Activated naive CD8-positive, alpha-beta T cell treated with anti-CD3 and anti-CD28 coated beads, Interleukin-2, amount 10 ng/mL, durations not matched to agents 7 days and 5 days (primary cell): ENCODE measurements at regions not wholly inside any gene's neighbourhood (a gene's known extent, or its start where the extent isn't known, plus 50 kb on each side); places are given as distances from the start of the nearest gene placed in this dataset.
"Not testable (repeated sequence)": the region's sequence is repeated elsewhere in the genome, so short reads cannot be mapped to it uniquely, and the experiment has no call there.

Source experiments
- ATAC-seq: fragments of 150-1000 bp; cut with Tn5 transposase; one replicate; pipeline ENCODE4 v1.10.0; 2021; ENCODE audit warnings: low read depth, moderate library complexity
- POLR2A ChIA-PET: fragments of 350-600 bp; sonication (Branson Sonifier 250); formaldehyde crosslinking; loops from one replicate; lab custom pipeline; 2021; ENCODE audit warnings: antibody characterized with exemption; lab: Charles Lee
- DNase-seq: peaks from one replicate; pipeline ENCODE4 v3.0.0; 2021
- H3K27ac Mint-ChIP-seq: one replicate; pipeline ENCODE4 v1.8.0; 2022; ENCODE audit warnings: mild to moderate bottlenecking, mixed read lengths
- H3K27me3 Mint-ChIP-seq: one replicate; pipeline ENCODE4 v1.8.0; 2022; ENCODE audit warnings: mild to moderate bottlenecking, moderate library complexity, mixed read lengths
- H3K36me3 Mint-ChIP-seq: one replicate; pipeline ENCODE4 v1.8.0; 2021; ENCODE audit warnings: mild to moderate bottlenecking, mixed read lengths
- H3K4me1 Mint-ChIP-seq: one replicate; pipeline ENCODE4 v1.8.0; 2021; ENCODE audit warnings: mixed read lengths
- H3K4me3 Mint-ChIP-seq: one replicate; pipeline ENCODE4 v1.8.0; 2022; ENCODE audit warnings: mild to moderate bottlenecking, moderate library complexity, mixed read lengths
- H3K9me3 Mint-ChIP-seq: one replicate; pipeline ENCODE4 v1.8.0; 2021; ENCODE audit warnings: mixed read lengths

DNA sequence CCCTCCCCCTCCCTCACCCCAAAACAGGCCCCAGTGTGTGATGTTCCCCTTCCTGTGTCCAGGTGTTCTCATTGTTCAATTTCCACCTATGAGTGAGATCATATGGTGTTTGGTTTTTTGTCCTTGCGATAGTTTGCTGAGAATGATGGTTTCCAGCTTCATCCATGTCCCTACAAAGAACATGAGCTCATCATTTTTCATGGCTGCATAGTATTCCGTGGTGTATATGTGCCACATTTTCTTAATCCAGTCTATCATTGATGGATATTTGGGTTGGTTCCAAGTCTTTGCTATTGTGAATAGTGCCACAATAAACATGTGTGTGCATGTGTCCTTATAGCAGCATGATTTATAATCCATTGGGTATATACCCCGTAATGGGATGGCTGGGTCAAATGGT, 363.4 kb upstream of the MDFIC2 start:
- H3K36me3 Mint-ChIP-seq, H3K27ac Mint-ChIP-seq, H3K9me3 Mint-ChIP-seq, ATAC-seq, POLR2A ChIA-PET, H3K4me1 Mint-ChIP-seq, DNase-seq, H3K4me3 Mint-ChIP-seq: not testable (repeated sequence)
- peaks cover 10% of the 10 kb centered on the region for H3K27me3 Mint-ChIP-seq

DNA sequence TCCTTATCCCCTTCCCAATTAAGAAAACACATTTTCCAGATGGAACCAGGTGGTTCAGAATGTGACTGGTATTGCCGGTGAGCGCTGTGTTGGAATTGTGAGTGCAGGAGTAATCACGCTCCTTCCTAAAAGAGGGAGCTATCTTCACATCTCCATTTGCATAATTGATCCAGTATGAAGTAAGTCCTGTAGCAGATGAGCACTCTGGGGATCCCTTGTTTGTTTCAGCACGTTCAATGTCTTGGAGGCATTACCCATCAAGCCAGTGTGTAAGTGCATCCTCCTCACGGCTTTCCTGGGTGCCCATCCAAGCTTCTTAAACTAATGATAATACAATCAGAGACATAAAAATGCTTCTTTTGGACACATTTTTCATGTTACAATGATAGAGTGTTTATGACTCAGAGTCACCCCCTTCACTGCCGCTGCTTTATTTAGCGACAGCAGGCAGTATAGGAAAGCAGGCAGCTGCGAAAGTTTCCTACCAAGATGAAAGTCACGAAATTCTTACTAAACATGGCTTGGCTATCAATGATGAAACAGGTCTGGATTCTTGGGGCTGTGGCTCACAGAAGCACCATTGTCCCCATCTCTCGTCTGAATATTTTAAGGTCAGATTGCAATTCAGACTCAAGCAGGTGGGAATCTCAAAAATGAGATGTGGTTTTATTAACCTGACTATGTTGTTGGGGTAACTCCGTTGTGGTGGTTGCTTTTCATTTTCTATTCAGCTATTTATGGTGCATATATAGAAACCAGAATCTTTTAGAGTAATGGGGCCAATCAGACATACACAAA, 346.3 kb upstream of the MDFIC2 start:
- Mint-ChIP-seq H3K27ac (no peak overlapping the region), H3K4me1 (no peaks in the 10 kb centered on the region), H3K36me3 (no peaks in the 10 kb centered on the region), H3K9me3 (peaks cover 4% of the 10 kb centered on the region), H3K27me3 (peaks cover 13% of the 10 kb centered on the region), H3K4me3 (no peak overlapping the region)
- ATAC-seq (no peak), DNase-seq (no peak)
- POLR2A ChIA-PET: no interaction called here

DNA sequence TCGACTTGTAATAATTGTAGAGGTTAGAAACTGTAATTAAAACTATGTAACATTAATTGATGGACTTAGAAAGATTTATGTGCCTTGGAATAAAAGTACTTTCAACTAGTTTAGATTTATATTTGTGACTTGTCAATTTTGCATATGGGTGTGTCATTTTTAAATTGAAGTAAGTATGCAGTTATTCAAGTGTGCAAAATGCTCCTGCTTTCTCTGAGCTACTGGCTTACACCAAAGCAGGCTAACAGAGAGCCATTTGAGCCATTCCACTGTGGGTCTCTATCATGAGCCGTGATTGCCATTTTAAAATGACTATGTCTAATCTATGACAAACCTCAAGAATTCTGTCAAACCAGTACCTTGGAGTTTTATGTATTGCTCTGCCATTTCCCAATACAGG, 345.0 kb upstream of the MDFIC2 start:
- Mint-ChIP-seq H3K4me3 (no peak overlapping the region), H3K4me1 (no peaks in the 10 kb centered on the region), H3K27me3 (peaks cover 11% of the 10 kb centered on the region), H3K36me3 (no peaks in the 10 kb centered on the region), H3K9me3 (peaks cover 4% of the 10 kb centered on the region), H3K27ac (no peak overlapping the region)
- no peak for DNase-seq
- POLR2A ChIA-PET: no interaction called here
- ATAC-seq: no peak

DNA sequence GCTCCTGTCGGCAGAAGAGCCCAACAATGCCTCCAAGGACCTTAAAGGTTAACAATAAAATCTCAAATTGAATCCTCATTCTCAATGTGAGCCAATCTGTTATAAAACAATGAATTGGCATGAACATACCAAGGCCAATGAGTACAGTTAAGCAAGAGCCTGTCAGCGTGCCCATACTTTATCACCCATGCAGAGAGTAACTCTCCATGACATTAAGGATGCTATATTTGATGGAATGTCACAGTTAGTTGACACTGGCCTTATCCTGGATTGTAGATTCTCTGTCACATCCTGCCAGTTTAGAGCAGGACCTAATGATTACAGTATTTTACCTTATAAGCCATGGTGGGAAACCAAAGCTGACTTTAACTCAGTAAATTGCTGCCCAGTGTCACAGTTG, 335.4 kb upstream of the MDFIC2 start:
- no peak for ATAC-seq
- no peak overlapping the region for H3K4me3 Mint-ChIP-seq
- H3K4me1 Mint-ChIP-seq: no peaks in the 10 kb centered on the region
- H3K27ac Mint-ChIP-seq: no peak overlapping the region
- POLR2A ChIA-PET: no interaction called here
- no peaks in the 10 kb centered on the region for H3K9me3 Mint-ChIP-seq
- DNase-seq: no peak
- no peaks in the 10 kb centered on the region for H3K36me3 Mint-ChIP-seq
- no peaks in the 10 kb centered on the region for H3K27me3 Mint-ChIP-seq

DNA sequence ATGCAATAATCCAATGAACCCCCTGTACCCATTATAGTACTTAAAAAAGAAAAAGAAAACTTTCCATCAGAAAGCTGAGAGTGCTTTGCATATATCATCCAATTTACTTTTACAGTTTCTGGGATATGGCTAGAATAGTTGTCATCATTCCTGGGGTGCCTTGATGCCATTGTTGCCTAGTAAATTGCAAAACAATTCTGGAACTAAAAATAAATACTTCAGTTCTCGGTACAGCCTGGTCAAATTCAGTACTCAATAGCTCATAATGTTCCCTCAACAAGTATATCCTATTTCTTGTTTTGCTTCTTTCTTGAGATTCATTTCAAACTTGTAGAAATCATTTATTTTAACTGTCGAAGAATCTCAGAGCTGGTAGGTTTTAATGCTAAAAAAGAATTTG, 334.7 kb upstream of the MDFIC2 start:
- H3K27ac Mint-ChIP-seq: no peak overlapping the region
- DNase-seq: no peak
- H3K4me3 Mint-ChIP-seq: no peak overlapping the region
- ATAC-seq: no peak
- no peaks in the 10 kb centered on the region for H3K9me3 Mint-ChIP-seq
- no peaks in the 10 kb centered on the region for H3K4me1 Mint-ChIP-seq
- POLR2A ChIA-PET: no interaction called here
- no peaks in the 10 kb centered on the region for H3K36me3 Mint-ChIP-seq
- H3K27me3 Mint-ChIP-seq: no peaks in the 10 kb centered on the region

DNA sequence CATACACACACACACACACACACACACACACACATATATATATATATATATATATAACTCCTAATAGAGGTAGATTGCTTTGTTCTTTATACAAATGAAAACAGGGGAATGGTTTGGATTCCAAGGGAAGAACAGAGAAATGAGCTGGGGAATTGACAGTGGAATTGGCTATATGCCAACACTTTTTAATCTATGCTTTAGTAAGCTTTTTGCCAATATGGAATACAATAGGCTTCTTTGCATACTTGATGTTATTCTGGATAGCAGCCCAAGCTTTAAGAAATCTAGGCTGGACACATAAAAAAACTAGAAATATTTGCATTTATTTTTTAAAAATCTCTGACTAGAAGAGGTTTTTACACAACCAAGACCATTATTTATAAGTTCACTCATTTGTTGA, 334.2 kb upstream of the MDFIC2 start:
- Mint-ChIP-seq H3K27ac (no peak overlapping the region), H3K36me3 (no peaks in the 10 kb centered on the region), H3K27me3 (no peaks in the 10 kb centered on the region), H3K4me3 (no peak overlapping the region), H3K9me3 (no peaks in the 10 kb centered on the region), H3K4me1 (no peaks in the 10 kb centered on the region)
- DNase-seq (no peak), ATAC-seq (no peak)
- POLR2A ChIA-PET: no interaction called here

DNA sequence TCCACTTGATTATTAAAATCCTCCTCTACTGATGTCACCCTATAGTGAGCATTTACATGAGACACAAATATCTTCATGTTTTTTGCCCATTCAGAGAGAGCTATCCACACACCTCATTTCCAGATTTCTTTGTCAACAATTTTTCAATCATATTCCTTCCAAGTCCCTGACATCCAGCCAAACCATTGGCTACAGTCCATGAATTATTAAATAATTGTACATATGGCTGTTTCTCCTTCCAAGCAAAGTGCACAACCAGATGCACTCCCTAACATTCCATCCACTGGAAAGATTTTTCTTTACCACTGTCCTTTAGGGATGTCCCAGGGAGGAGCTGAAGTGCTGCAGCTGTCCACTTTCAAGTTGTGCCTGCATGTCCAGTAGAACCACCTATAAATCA, 328.0 kb upstream of the MDFIC2 start:
- Mint-ChIP-seq H3K4me1 (no peaks in the 10 kb centered on the region), H3K9me3 (peaks cover 4% of the 10 kb centered on the region), H3K27me3 (peaks cover 7% of the 10 kb centered on the region), H3K36me3 (no peaks in the 10 kb centered on the region), H3K27ac (no peak overlapping the region), H3K4me3 (no peak overlapping the region)
- POLR2A ChIA-PET: no interaction called here
- no peak for ATAC-seq
- no peak for DNase-seq

DNA sequence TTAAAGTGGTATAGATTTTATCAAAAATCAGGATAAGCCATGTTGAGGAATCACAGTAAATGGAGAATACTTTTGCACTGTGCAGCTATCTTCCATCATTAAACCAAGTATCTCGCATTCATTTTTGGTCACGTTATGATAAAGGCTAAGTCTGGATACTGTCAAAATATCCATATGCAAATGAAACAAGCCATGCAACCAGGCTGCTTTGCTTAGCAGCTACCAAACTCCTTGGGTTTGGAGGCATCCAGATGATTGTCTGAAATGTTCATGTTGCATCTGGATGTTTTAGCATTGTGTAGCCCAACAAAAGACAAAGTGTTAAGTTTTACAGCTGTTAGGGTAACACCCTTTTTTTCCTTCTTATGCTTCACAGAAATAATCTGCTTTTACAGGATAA, 322.9 kb upstream of the MDFIC2 start:
- ATAC-seq: no peak

DNA sequence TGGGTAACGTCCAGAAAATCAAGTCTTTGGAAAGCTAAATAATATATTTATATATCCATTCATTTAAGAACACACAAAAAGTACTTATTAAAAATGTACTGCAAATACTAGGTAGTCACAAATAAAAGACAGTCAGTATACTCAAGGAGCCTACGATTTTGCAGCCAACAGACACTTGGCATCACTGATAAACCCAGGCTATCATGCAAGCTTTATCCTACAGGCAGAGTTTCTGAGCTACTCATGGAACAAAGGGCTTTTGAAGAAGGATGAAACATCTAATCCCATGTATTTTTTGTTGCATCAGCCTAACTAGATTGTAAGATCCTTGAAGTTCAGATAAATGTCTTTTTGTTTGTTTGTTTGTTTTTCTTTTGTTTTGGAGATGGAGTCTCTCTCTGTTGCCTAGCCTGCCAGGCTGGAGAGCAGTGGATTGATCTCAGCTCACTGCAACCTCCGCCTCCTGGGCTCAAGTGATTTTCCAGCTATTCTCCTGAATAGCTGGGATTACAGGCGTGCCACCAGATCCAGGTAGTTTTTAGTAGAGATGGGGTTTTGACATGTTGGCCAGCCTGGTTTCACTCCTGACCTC, 319.4 kb upstream of the MDFIC2 start:
- peaks cover 12% of the 10 kb centered on the region for H3K27me3 Mint-ChIP-seq
- no peak for DNase-seq
- H3K4me1 Mint-ChIP-seq: no peaks in the 10 kb centered on the region
- no peak overlapping the region for H3K27ac Mint-ChIP-seq
- H3K4me3 Mint-ChIP-seq: no peak overlapping the region
- POLR2A ChIA-PET: no interaction called here
- H3K9me3 Mint-ChIP-seq: no peaks in the 10 kb centered on the region
- no peaks in the 10 kb centered on the region for H3K36me3 Mint-ChIP-seq
- no peak for ATAC-seq

More for the DNA sequence above, 322.9 kb upstream of the MDFIC2 start:
- Mint-ChIP-seq H3K27ac (no peak overlapping the region), H3K4me1 (no peaks in the 10 kb centered on the region), H3K27me3 (peaks cover 12% of the 10 kb centered on the region), H3K4me3 (no peak overlapping the region), H3K36me3 (no peaks in the 10 kb centered on the region), H3K9me3 (peaks cover 4% of the 10 kb centered on the region)
- DNase-seq: no peak
- POLR2A ChIA-PET: no interaction called here

DNA sequence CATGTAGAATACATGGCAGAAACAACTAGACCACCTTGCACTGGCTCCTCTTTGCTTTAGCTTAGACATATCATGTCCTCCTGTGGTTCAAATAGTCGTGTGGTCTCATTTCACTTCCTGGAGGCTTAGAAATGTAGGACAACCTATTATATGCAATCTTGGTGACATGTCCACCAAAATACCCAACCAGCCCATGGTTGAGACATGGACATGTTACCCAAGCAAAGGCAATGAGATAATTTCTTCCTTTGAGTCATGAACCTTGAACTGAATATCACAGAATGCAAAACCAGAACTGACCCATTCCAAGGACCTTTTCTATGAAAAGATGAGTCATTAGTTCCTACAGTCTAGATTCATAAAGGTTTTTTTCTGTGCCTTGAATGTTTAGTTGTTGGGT, 309.0 kb upstream of the MDFIC2 start:
- ATAC-seq (no peak), DNase-seq (no peak)
- H3K4me3 Mint-ChIP-seq: no peak overlapping the region
- POLR2A ChIA-PET: interaction anchor here (0.7 kb wide), 1 partner anchor 20 kb away, joined by 4 read pairs; no protein-coding TSS in a partner anchor
- no peak overlapping the region for H3K27ac Mint-ChIP-seq
- H3K36me3 Mint-ChIP-seq: no peaks in the 10 kb centered on the region
- H3K27me3 Mint-ChIP-seq: peaks cover 6% of the 10 kb centered on the region
- peaks cover 4% of the 10 kb centered on the region for H3K9me3 Mint-ChIP-seq
- H3K4me1 Mint-ChIP-seq: no peaks in the 10 kb centered on the region

DNA sequence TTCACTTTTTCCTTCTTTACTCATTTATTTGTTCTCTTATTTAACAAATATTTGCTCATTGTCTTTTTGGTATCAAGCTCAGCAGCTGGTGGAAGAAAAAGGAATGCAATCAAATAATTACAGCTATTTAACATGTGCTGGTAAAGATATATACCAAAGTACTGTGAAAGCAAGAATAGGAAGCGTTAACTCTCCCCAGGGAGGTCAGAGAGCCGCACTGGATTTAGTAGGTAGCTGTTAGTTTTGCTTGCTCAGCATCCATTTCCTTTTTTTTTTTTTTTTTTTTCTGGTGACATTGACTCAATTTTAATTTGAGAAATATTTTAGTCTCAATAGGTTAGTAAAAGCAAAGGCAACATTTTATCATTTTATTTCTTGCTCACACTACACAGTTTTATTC, 308.5 kb upstream of the MDFIC2 start:
- no peaks in the 10 kb centered on the region for H3K4me1 Mint-ChIP-seq
- DNase-seq (no peak), ATAC-seq (no peak)
- H3K9me3 Mint-ChIP-seq: peaks cover 4% of the 10 kb centered on the region
- no peaks in the 10 kb centered on the region for H3K36me3 Mint-ChIP-seq
- no peak overlapping the region for H3K4me3 Mint-ChIP-seq
- H3K27me3 Mint-ChIP-seq: peaks cover 6% of the 10 kb centered on the region
- POLR2A ChIA-PET: interaction anchor here (0.7 kb wide), 1 partner anchor 21 kb away, joined by 4 read pairs; no protein-coding TSS in a partner anchor
- no peak overlapping the region for H3K27ac Mint-ChIP-seq

DNA sequence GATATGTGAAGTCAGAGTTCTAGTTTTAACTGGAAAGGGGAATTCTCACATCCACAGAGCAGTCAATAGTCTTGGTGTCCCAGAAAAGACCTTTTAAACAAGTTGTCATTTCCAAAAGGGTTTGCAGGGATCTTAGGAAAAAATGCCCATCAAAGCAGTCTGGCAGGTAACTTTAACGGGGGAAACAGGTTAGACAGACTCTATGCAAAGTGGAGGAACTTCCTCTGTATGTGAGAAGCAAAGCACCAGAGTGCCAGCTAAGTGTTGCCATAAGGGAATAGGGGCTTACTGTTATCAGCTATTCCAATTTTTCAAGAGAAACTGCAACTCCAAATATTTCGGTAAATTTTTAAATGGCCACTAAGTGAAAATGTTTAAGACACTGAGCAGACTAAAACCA, 307.9 kb upstream of the MDFIC2 start:
- Mint-ChIP-seq H3K4me1 (no peaks in the 10 kb centered on the region), H3K9me3 (peaks cover 3% of the 10 kb centered on the region), H3K4me3 (no peak overlapping the region), H3K27me3 (peaks cover 6% of the 10 kb centered on the region), H3K36me3 (no peaks in the 10 kb centered on the region), H3K27ac (no peak overlapping the region)
- POLR2A ChIA-PET: no interaction called here
- ATAC-seq (no peak), DNase-seq (no peak)

DNA sequence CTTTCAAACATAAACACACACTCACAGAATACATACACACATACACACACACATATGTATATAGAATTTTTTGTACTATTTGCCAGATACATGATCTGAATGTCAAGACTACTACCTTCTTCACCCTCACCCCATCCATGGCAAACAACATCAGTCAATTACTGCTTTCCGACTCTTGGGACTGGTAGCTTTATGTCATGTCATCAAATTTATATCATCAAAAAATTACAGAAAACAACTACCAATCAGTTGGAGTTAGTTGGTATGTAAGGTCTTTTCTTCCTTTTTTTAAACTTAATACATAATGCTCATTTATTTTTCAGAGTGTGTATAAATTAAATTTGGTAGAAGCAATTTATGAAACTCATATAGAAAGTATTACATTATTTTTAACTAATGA, 305.7 kb upstream of the MDFIC2 start:
- DNase-seq (no peak), ATAC-seq (no peak)
- Mint-ChIP-seq H3K9me3 (peaks cover 5% of the 10 kb centered on the region), H3K27ac (no peak overlapping the region), H3K36me3 (no peaks in the 10 kb centered on the region), H3K4me3 (no peak overlapping the region), H3K27me3 (peaks cover 6% of the 10 kb centered on the region), H3K4me1 (no peaks in the 10 kb centered on the region)
- POLR2A ChIA-PET: no interaction called here

DNA sequence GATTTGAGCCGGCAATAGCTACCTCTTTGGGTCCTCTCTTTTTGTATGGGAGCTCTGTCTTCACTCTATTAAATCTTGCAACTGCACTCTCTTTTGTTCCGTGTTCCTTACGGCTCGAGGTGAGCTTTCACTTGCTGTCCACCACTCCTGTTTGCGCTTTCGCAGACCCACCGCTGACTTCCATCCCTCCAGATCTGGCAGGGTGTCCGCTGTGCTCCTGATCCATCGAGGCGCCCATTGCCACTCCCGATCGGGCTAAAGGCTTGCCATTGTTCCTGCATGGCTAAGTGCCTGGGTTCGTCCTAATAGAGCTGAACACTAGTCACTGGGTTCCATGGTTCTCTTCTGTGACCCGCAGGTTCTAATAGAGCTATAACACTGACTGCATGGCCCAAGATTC, 304.9 kb upstream of the MDFIC2 start:
- POLR2A ChIA-PET, H3K36me3 Mint-ChIP-seq, ATAC-seq, DNase-seq, H3K4me3 Mint-ChIP-seq, H3K9me3 Mint-ChIP-seq, H3K4me1 Mint-ChIP-seq, H3K27me3 Mint-ChIP-seq, H3K27ac Mint-ChIP-seq: not testable (repeated sequence)
